G401 (cell line): ENCODE measurements at regions not wholly inside any gene's neighbourhood (a gene's known extent, or its start where the extent isn't known, plus 50 kb on each side); places are given as distances from the start of the nearest gene placed in this dataset.

Source experiments
- DNase-seq: peaks from one replicate; pipeline ENCODE4 v3.0.0-alpha.2; 2015; ENCODE audit warnings: low spot score
- in situ Hi-C: cut with HindIII; loops from 2 replicates; pipeline ENCODE4 v1.10.0; 2016; ENCODE audit warnings: low sequenced_read_pairs, mixed read lengths

DNA sequence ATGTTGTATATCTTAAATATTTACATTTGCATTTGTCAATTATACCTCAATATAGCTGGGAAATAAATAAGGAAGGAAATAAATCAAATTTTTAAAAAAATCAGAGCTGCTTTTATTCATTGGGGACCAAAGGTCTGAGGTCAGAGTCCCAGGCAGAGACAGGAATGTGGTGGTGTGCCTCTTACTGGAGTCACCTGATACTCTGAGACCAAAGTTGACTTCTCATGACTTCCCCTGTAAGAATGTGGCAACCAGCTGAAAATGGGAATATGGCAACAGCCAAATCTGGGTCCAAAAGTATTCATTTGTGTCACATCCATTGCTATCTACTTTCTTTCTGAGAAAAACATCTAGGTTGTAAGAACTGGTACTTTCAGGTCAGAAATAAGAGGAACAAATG lies 496.6 kb upstream of the TMPO start:
- in situ Hi-C loops = no loop called here
- no peak for DNase-seq

- DNase-seq = no peak
- in situ Hi-C loops = no loop called here
These were observed 495.0 kb upstream of the TMPO start for GRCh38 chr12:98020376-98020775.

DNA sequence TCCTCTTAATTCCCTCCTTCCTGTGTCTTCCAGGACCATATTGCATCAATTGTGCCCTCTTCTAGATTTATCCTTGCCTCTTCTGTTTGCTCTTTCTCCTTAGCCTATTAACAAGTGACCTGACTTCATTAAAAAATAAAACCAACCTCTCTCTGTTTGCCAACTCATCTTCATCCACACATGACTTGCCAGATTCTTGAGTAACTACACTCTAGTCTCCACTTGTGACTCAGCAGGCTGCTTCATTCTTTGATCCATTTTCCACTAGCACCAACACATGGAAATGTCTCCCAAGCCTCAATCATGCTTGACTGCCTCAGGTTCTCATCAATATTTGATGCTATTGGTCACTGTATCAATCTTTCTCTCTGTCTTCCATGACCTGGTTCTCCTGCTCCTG lies 492.4 kb upstream of the TMPO start:
- in situ Hi-C loops = no loop called here
- no peak for DNase-seq

DNA sequence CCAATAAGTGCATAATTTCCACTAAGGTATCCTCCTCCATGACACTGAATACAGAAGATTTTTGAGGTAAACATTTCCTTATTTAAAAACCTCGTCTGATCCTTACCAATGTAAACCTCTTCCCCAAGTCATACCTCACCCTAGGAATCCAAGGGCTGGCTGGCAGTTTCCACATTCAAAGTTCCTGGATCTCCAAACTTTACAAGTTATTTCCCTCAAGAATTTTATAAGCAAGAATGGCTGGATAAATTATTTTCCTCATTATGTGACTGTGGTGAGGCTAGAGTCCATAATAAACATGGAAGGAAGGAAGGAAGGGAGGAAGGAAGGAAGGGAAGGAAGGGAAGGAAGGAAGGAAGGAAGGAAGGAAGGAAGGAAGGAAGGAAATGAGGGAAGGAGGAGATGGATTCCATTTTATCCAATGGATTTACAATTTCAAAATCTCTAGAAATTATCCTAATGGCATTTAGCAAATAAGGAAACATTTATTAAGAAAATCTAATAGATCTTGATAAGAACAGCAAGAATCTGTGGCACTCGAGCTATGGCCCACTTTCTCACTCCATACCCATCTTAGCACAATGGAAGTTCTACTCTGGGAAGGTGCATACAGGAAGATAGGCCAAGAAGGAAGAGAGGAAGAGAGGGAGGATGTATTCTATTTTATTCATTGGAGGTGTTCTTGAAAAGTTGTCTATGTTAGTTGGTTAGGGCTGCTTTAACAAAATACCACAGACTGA lies 477.8 kb upstream of the TMPO start:
- in situ Hi-C loops = no loop called here
- no peak for DNase-seq

GRCh38 chr12:98042668-98043067 lies 472.7 kb upstream of the TMPO start:
- in situ Hi-C loops = no loop called here
- DNase-seq = no peak

GRCh38 chr12:98045395-98045794 lies 470.0 kb upstream of the TMPO start:
- no peak for DNase-seq
- in situ Hi-C loops = no loop called here

GRCh38 chr12:98048326-98048725 lies 467.1 kb upstream of the TMPO start:
- no peak for DNase-seq
- in situ Hi-C loops = no loop called here

GRCh38 chr12:98053202-98053601 lies 462.2 kb upstream of the TMPO start:
- no peak for DNase-seq
- in situ Hi-C loops = no loop called here

DNA sequence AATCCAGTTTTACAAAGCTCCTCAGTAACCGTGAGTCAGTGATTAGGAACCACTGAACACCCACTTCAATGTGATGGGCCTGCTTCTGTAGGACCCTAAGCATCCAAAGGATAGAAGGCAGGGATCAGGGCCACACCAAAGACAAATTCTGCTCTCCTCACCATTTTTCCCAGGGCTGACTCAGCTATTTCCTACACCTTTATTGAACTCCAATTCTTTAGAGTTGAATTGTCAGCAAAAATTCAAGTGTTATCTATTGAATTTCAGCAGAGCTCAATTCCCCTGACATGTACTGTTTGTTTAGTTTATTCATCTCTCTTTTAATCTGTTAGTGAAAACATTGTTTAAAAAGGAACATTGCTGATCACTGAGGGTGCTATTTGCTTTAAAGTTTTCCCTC lies 457.7 kb upstream of the TMPO start:
- in situ Hi-C loops = no loop called here
- DNase-seq = no peak

- in situ Hi-C loops = no loop called here
These were observed 457.2 kb upstream of the TMPO start for GRCh38 chr12:98058213-98058612.

GRCh38 chr12:98058838-98059237 lies 456.6 kb upstream of the TMPO start:
- peak; percentile 4 for DNase-seq
- in situ Hi-C loops = no loop called here

More at GRCh38 chr12:98058213-98058612, 457.2 kb upstream of the TMPO start:
- DNase-seq = no peak

DNA sequence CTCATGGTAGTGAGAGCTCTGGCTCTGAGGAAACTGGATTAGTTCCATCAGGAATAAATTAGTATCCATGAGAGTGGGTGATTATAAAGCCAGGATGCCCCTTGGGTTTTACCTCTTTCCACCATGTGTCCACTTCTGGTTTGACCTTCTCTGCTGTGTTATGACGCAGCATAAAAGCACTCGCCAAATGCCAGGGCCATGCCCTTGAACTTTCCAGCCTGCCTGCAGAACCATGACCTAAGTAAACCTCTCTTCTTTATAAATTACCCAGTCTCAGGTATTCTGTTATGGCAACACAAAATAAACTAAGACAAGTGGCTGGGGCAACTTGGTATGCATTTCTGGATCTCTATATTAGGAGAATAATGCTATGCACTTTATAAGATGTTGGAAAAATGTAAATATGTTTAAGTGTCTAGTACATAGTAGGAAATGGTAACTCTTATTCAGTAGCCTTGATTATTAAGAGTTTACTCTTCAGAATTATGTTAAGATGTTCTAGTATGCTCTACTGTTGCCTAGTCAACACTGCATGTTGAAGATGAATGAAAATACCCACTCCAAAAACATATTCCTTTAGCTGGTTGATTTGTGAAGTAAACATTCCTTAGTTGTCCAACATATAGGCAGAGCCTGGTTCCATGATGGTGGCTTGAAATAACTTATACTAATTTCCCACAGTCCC lies 455.6 kb upstream of the TMPO start:
- in situ Hi-C loops = no loop called here

GRCh38 chr12:98060411-98060810 lies 455.0 kb upstream of the TMPO start:
- DNase-seq = no peak
- in situ Hi-C loops = no loop called here

More for the DNA sequence above, 455.6 kb upstream of the TMPO start:
- no peak for DNase-seq

GRCh38 chr12:98062464-98063245 lies 452.7 kb upstream of the TMPO start:
- in situ Hi-C loops = no loop called here

GRCh38 chr12:98064501-98064900 lies 450.9 kb upstream of the TMPO start:
- in situ Hi-C loops = no loop called here
- no peak for DNase-seq

More at GRCh38 chr12:98062464-98063245, 452.7 kb upstream of the TMPO start:
- DNase-seq = no peak

DNA sequence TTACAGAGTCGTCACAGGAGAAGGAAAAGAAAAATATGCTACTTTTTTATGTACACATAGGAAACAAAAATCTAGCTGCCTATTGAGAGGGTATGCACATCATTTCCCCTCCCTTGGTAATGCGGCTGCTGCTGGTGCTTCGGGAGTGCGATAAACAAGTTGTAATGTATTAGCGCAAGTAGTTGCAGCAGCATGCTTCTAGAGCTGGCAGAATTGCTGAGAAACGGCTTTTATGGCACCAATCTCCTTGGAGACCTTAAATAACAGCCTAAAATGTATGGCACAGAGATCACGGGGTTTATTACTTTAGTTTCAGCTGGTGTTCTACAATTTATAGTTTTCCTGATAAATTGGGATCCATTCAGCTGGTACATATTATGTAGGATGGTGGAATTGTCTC lies 447.6 kb upstream of the TMPO start:
- in situ Hi-C loops = no loop called here
- DNase-seq = no peak

DNA sequence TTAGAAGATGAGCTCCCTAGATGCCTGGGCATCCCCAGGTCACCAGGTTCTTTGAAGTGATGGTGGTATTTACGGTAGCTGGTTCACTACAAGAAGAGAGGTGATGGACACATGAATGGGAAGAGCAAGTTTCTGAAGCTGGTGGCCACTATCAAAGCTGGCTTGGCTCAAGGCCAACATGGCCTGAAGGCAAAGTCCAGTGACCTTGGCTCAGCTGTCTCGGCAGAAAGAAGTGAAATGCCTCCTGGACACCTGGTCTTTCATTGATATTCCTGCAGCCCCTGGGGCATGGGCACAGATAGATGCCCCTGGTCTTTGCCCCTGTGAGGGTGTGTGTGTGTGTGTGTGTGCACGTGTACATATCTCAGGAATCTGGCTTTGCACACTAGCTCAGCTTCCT lies 441.8 kb upstream of the TMPO start:
- in situ Hi-C loops = no loop called here

GRCh38 chr12:98074286-98074685 lies 441.1 kb upstream of the TMPO start:
- DNase-seq = no peak
- in situ Hi-C loops = no loop called here

More for the DNA sequence above, 441.8 kb upstream of the TMPO start:
- no peak for DNase-seq

- in situ Hi-C loops = no loop called here
- no peak for DNase-seq
These were observed 431.0 kb upstream of the TMPO start for GRCh38 chr12:98084391-98084790.
